ENCODE measurements at regions not wholly inside any gene's neighbourhood (a gene's known extent, or its start where the extent isn't known, plus 50 kb on each side); places are given as distances from the start of the nearest gene placed in this dataset.

DNA sequence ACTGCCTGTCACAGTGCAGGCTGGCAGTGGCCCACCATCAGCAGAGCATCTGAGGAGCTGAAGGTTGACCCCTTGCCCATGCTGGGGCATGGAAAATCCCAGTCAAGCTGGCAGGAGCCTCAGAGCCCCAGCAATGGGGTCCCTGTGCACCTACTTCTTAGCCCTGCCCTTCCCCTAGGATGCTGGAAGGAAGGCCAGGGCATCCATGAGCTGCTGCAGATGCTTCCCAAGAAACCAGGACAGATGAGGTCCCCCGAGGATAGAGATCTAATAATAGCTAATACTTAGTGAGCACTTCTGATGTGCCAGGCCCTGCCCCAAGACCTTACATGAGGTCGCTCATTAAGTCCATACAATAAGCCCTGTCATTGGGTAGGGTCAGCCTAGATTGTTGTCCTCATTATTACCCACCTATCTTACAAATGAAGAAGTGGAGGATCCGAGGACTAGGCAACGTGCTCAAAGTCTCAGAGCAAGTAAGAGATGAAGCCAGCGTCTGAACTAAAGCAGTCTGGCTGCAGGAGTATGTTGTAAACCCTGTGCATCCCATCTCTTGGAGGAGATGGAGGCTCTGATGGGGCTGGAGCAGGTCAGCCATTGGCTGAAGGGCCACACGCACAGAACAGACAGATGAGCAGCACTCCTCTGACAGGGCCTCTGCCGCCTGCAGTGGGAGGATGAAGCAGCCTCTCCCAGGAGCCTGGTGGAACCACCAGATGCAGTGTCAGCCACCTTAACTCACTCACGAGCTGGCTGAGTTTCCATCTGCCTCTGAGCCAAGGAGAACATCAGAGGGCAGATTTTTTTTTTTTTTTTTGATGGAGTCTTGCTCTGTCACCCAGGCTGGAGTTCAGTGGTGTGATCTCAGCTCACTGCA, 175.4 kb downstream of the WSCD1 start:
- TF ChIP-seq CTCF (IDR thresholded peaks at IDR 0.05) (no peak), POLR2A (IDR thresholded peaks at IDR 0.05) (no peak)

Measured in thyroid gland (tissue), 4 donors.